ENCODE measurements at regions not wholly inside any gene's neighbourhood (a gene's known extent, or its start where the extent isn't known, plus 50 kb on each side); places are given as distances from the start of the nearest gene placed in this dataset.

- peaks cover 2 to 10% (median 5%) of the 10 kb centered on the region in 5 donors for H3K9me3 Mint-ChIP-seq
- Histone ChIP-seq H3K9me3 (ENCODE audit: low read length) (no peaks in the 10 kb centered on the region), H3K27me3 (ENCODE audit: insufficient read depth, low read length, poor library complexity, severe bottlenecking) (no peaks in the 10 kb centered on the region), H3K27ac (ENCODE audit: low read depth, low read length) (no peak overlapping the region), H3K36me3 (ENCODE audit: insufficient read depth, low read length) (no peaks in the 10 kb centered on the region), H3K4me3 (ENCODE audit: low read length) (no peak overlapping the region), H3K4me1 (ENCODE audit: insufficient read depth, low read length) (no peaks in the 10 kb centered on the region)
- H3K4me3 Mint-ChIP-seq = no peak overlapping the region
- CTCF ChIA-PET = no interaction called here
- no peak for DNase-seq
- no peak overlapping the region for H3K27ac Mint-ChIP-seq
- POLR2A ChIA-PET = no interaction called here
- no peaks in the 10 kb centered on the region for H3K36me3 Mint-ChIP-seq
- no peaks in the 10 kb centered on the region for H3K4me1 Mint-ChIP-seq
- H3K27me3 Mint-ChIP-seq = peaks cover 0 to 2% of the 10 kb centered on the region in 2 donors
Measured at GRCh38 chr9:81476813-81477490, 212.4 kb downstream of the TLE1 start.

GRCh38 chr9:81474792-81475191 lies 214.6 kb downstream of the TLE1 start:
- POLR2A ChIA-PET = no interaction called here
- H3K36me3 Mint-ChIP-seq = no peaks in the 10 kb centered on the region
- H3K9me3 Mint-ChIP-seq = peaks cover 0 to 3% (median 2%) of the 10 kb centered on the region in 5 donors
- Histone ChIP-seq H3K4me1 (ENCODE audit: insufficient read depth, low read length) (no peaks in the 10 kb centered on the region), H3K4me3 (ENCODE audit: low read length) (no peak overlapping the region), H3K27me3 (ENCODE audit: insufficient read depth, low read length, poor library complexity, severe bottlenecking) (no peaks in the 10 kb centered on the region), H3K27ac (ENCODE audit: low read depth, low read length) (no peak overlapping the region), H3K9me3 (ENCODE audit: low read length) (no peaks in the 10 kb centered on the region), H3K36me3 (ENCODE audit: insufficient read depth, low read length) (no peaks in the 10 kb centered on the region)
- peaks cover 0 to 2% of the 10 kb centered on the region in 2 donors for H3K27me3 Mint-ChIP-seq
- no peaks in the 10 kb centered on the region for H3K4me1 Mint-ChIP-seq
- H3K4me3 Mint-ChIP-seq = no peak overlapping the region
- no peak overlapping the region for H3K27ac Mint-ChIP-seq
- no peak for DNase-seq
- CTCF ChIA-PET = no interaction called here

GRCh38 chr9:81474125-81474524 lies 215.2 kb downstream of the TLE1 start:
- Histone ChIP-seq H3K9me3 (ENCODE audit: low read length) (no peaks in the 10 kb centered on the region), H3K27me3 (ENCODE audit: insufficient read depth, low read length, poor library complexity, severe bottlenecking) (no peaks in the 10 kb centered on the region), H3K27ac (ENCODE audit: low read depth, low read length) (no peak overlapping the region), H3K4me3 (ENCODE audit: low read length) (no peak overlapping the region), H3K36me3 (ENCODE audit: insufficient read depth, low read length) (no peaks in the 10 kb centered on the region), H3K4me1 (ENCODE audit: insufficient read depth, low read length) (no peaks in the 10 kb centered on the region)
- Mint-ChIP-seq H3K36me3 (no peaks in the 10 kb centered on the region), H3K4me3 (no peak overlapping the region), H3K27me3 (peaks cover 0 to 2% of the 10 kb centered on the region in 2 donors), H3K4me1 (no peaks in the 10 kb centered on the region), H3K27ac (no peak overlapping the region), H3K9me3 (peaks cover 0 to 3% (median 2%) of the 10 kb centered on the region in 5 donors)
- DNase-seq = no peak
- POLR2A ChIA-PET = no interaction called here
- CTCF ChIA-PET = no interaction called here

- Histone ChIP-seq H3K9me3 (ENCODE audit: low read length) (no peaks in the 10 kb centered on the region), H3K27ac (ENCODE audit: low read depth, low read length) (no peak overlapping the region), H3K4me1 (ENCODE audit: insufficient read depth, low read length) (no peaks in the 10 kb centered on the region), H3K27me3 (ENCODE audit: insufficient read depth, low read length, poor library complexity, severe bottlenecking) (no peaks in the 10 kb centered on the region), H3K4me3 (ENCODE audit: low read length) (no peak overlapping the region), H3K36me3 (ENCODE audit: insufficient read depth, low read length) (no peaks in the 10 kb centered on the region)
- H3K27me3 Mint-ChIP-seq = peaks cover 0 to 2% of the 10 kb centered on the region in 2 donors
- H3K9me3 Mint-ChIP-seq = peaks cover 0 to 3% (median 2%) of the 10 kb centered on the region in 5 donors
- no peak for DNase-seq
- H3K27ac Mint-ChIP-seq = no peak overlapping the region
- H3K4me3 Mint-ChIP-seq = no peak overlapping the region
- H3K36me3 Mint-ChIP-seq = no peaks in the 10 kb centered on the region
- no peaks in the 10 kb centered on the region for H3K4me1 Mint-ChIP-seq
- CTCF ChIA-PET = no interaction called here
- POLR2A ChIA-PET = no interaction called here
Measured at GRCh38 chr9:81473708-81474107, 215.6 kb downstream of the TLE1 start.

- CTCF ChIA-PET = no interaction called here
Measured at GRCh38 chr9:81473206-81473605, 216.1 kb downstream of the TLE1 start.

GRCh38 chr9:81472701-81473100 lies 216.6 kb downstream of the TLE1 start:
- no peak overlapping the region for H3K27ac Mint-ChIP-seq
- POLR2A ChIA-PET = no interaction called here
- H3K4me1 Mint-ChIP-seq = no peaks in the 10 kb centered on the region
- DNase-seq = no peak
- Histone ChIP-seq H3K36me3 (ENCODE audit: insufficient read depth, low read length) (no peaks in the 10 kb centered on the region), H3K4me1 (ENCODE audit: insufficient read depth, low read length) (no peaks in the 10 kb centered on the region), H3K4me3 (ENCODE audit: low read length) (no peak overlapping the region), H3K9me3 (ENCODE audit: low read length) (no peaks in the 10 kb centered on the region), H3K27me3 (ENCODE audit: insufficient read depth, low read length, poor library complexity, severe bottlenecking) (no peaks in the 10 kb centered on the region), H3K27ac (ENCODE audit: low read depth, low read length) (no peak overlapping the region)
- no peaks in the 10 kb centered on the region for H3K36me3 Mint-ChIP-seq
- H3K9me3 Mint-ChIP-seq = peaks cover 0 to 3% (median 2%) of the 10 kb centered on the region in 5 donors
- H3K27me3 Mint-ChIP-seq = peaks cover 0 to 2% of the 10 kb centered on the region in 2 donors
- CTCF ChIA-PET = no interaction called here
- no peak overlapping the region for H3K4me3 Mint-ChIP-seq

More at GRCh38 chr9:81473206-81473605, 216.1 kb downstream of the TLE1 start:
- Mint-ChIP-seq H3K4me1 (no peaks in the 10 kb centered on the region), H3K4me3 (no peak overlapping the region), H3K27me3 (peaks cover 0 to 2% of the 10 kb centered on the region in 2 donors), H3K36me3 (no peaks in the 10 kb centered on the region), H3K9me3 (peaks cover 0 to 3% (median 2%) of the 10 kb centered on the region in 5 donors), H3K27ac (no peak overlapping the region)
- no peak for DNase-seq
- Histone ChIP-seq H3K27ac (ENCODE audit: low read depth, low read length) (no peak overlapping the region), H3K36me3 (ENCODE audit: insufficient read depth, low read length) (no peaks in the 10 kb centered on the region), H3K9me3 (ENCODE audit: low read length) (no peaks in the 10 kb centered on the region), H3K4me1 (ENCODE audit: insufficient read depth, low read length) (no peaks in the 10 kb centered on the region), H3K27me3 (ENCODE audit: insufficient read depth, low read length, poor library complexity, severe bottlenecking) (no peaks in the 10 kb centered on the region), H3K4me3 (ENCODE audit: low read length) (no peak overlapping the region)
- POLR2A ChIA-PET = no interaction called here

GRCh38 chr9:81470864-81471263 lies 218.5 kb downstream of the TLE1 start:
- Histone ChIP-seq H3K9me3 (ENCODE audit: low read length) (no peaks in the 10 kb centered on the region), H3K4me1 (ENCODE audit: insufficient read depth, low read length) (no peaks in the 10 kb centered on the region), H3K4me3 (ENCODE audit: low read length) (no peak overlapping the region), H3K27ac (ENCODE audit: low read depth, low read length) (no peak overlapping the region), H3K27me3 (ENCODE audit: insufficient read depth, low read length, poor library complexity, severe bottlenecking) (no peaks in the 10 kb centered on the region), H3K36me3 (ENCODE audit: insufficient read depth, low read length) (no peaks in the 10 kb centered on the region)
- Mint-ChIP-seq H3K4me1 (no peaks in the 10 kb centered on the region), H3K27ac (no peak overlapping the region), H3K27me3 (peaks cover 0 to 2% of the 10 kb centered on the region in 2 donors), H3K4me3 (no peak overlapping the region), H3K36me3 (no peaks in the 10 kb centered on the region), H3K9me3 (peaks cover 0 to 5% (median 2%) of the 10 kb centered on the region in 5 donors)
- ChIA-PET POLR2A (no interaction called here), CTCF (no interaction called here)
- no peak for DNase-seq

- no peak for DNase-seq
- ChIA-PET CTCF (no interaction called here), POLR2A (no interaction called here)
- no peaks in the 10 kb centered on the region for H3K4me1 ChIP-seq (ENCODE audit: insufficient read depth, low read length)
- no peaks in the 10 kb centered on the region for H3K36me3 ChIP-seq (ENCODE audit: insufficient read depth, low read length)
- Mint-ChIP-seq H3K4me1 (no peaks in the 10 kb centered on the region), H3K9me3 (peaks cover 0 to 4% (median 1%) of the 10 kb centered on the region in 5 donors), H3K36me3 (no peaks in the 10 kb centered on the region), H3K4me3 (no peak overlapping the region), H3K27me3 (no peaks in the 10 kb centered on the region), H3K27ac (no peak overlapping the region)
- H3K9me3 ChIP-seq (ENCODE audit: low read length) = no peaks in the 10 kb centered on the region
- H3K27me3 ChIP-seq (ENCODE audit: insufficient read depth, low read length, poor library complexity, severe bottlenecking) = no peaks in the 10 kb centered on the region
- H3K27ac ChIP-seq (ENCODE audit: low read depth, low read length) = no peak overlapping the region
- H3K4me3 ChIP-seq (ENCODE audit: low read length) = no peak overlapping the region
Measured at GRCh38 chr9:81468084-81468595, 221.2 kb downstream of the TLE1 start.
